ENCODE measurements at regions not wholly inside any gene's neighbourhood (a gene's known extent, or its start where the extent isn't known, plus 50 kb on each side); places are given as distances from the start of the nearest gene placed in this dataset.

- Histone ChIP-seq H3K36me3 (ENCODE audit: control insufficient read depth, insufficient read depth, low read length) (no peaks in the 10 kb centered on the region), H3K4me3 (ENCODE audit: low read depth, low read length) (no peak overlapping the region), H3K27me3 (ENCODE audit: control insufficient read depth, insufficient read depth, low read length) (no peaks in the 10 kb centered on the region)
- POLR2A ChIA-PET: no interaction called here
- no peak for TF ChIP-seq CTCF (IDR thresholded peaks at IDR 0.05; ENCODE audit: insufficient read depth, low read depth, low read length)
- CTCF ChIA-PET: no interaction called here
- no peak for DNase-seq (ENCODE audit: low read depth)
Observed at GRCh38 chr7:16202303-16202702, 219.0 kb downstream of the CRPPA start.

- ChIA-PET CTCF (no interaction called here), POLR2A (no interaction called here)
- TF ChIP-seq CTCF (IDR thresholded peaks at IDR 0.05; ENCODE audit: insufficient read depth, low read depth, low read length): no peak
- H3K4me3 ChIP-seq (ENCODE audit: low read depth, low read length): no peak overlapping the region
- H3K27me3 ChIP-seq (ENCODE audit: control insufficient read depth, insufficient read depth, low read length): no peaks in the 10 kb centered on the region
- no peak for DNase-seq (ENCODE audit: low read depth)
- no peaks in the 10 kb centered on the region for H3K36me3 ChIP-seq (ENCODE audit: control insufficient read depth, insufficient read depth, low read length)
Observed at GRCh38 chr7:16200591-16200990, 220.7 kb downstream of the CRPPA start.

GRCh38 chr7:16193631-16194030 lies 227.7 kb downstream of the CRPPA start:
- no peak overlapping the region for H3K4me3 ChIP-seq (ENCODE audit: low read depth, low read length)
- no peaks in the 10 kb centered on the region for H3K27me3 ChIP-seq (ENCODE audit: control insufficient read depth, insufficient read depth, low read length)
- CTCF ChIA-PET: no interaction called here
- POLR2A ChIA-PET: no interaction called here
- TF ChIP-seq CTCF (IDR thresholded peaks at IDR 0.05; ENCODE audit: insufficient read depth, low read depth, low read length): no peak
- H3K36me3 ChIP-seq (ENCODE audit: control insufficient read depth, insufficient read depth, low read length): no peaks in the 10 kb centered on the region
- DNase-seq (ENCODE audit: low read depth): no peak

GRCh38 chr7:16189026-16189715 lies 232.2 kb downstream of the CRPPA start:
- DNase-seq (ENCODE audit: low read depth): no peak
- CTCF ChIA-PET: no interaction called here
- Histone ChIP-seq H3K27me3 (ENCODE audit: control insufficient read depth, insufficient read depth, low read length) (no peaks in the 10 kb centered on the region), H3K4me3 (ENCODE audit: low read depth, low read length) (no peak overlapping the region), H3K36me3 (ENCODE audit: control insufficient read depth, insufficient read depth, low read length) (no peaks in the 10 kb centered on the region)
- TF ChIP-seq CTCF (IDR thresholded peaks at IDR 0.05; ENCODE audit: insufficient read depth, low read depth, low read length): no peak
- POLR2A ChIA-PET: no interaction called here

- DNase-seq (ENCODE audit: low read depth): no peak
- no peaks in the 10 kb centered on the region for H3K27me3 ChIP-seq (ENCODE audit: control insufficient read depth, insufficient read depth, low read length)
- ChIA-PET CTCF (no interaction called here), POLR2A (no interaction called here)
- H3K36me3 ChIP-seq (ENCODE audit: control insufficient read depth, insufficient read depth, low read length): no peaks in the 10 kb centered on the region
- no peak for TF ChIP-seq CTCF (IDR thresholded peaks at IDR 0.05; ENCODE audit: insufficient read depth, low read depth, low read length)
- H3K4me3 ChIP-seq (ENCODE audit: low read depth, low read length): no peak overlapping the region
Observed at GRCh38 chr7:16187131-16187530, 234.2 kb downstream of the CRPPA start.
